Stimulated activated naive CD8-positive, alpha-beta T cell treated with anti-CD3 and anti-CD28 coated beads, Interleukin-15, amount 100 ng/mL, for 72 hours (primary cell): ENCODE measurements at regions not wholly inside any gene's neighbourhood (a gene's known extent, or its start where the extent isn't known, plus 50 kb on each side); places are given as distances from the start of the nearest gene placed in this dataset.

ENCODE experiments used
- ATAC-seq: fragments of 150-1000 bp; cut with Tn5 transposase; 2 replicates; pipeline ENCODE4 v1.10.0; 2021; ENCODE audit warnings: mild to moderate bottlenecking, moderate library complexity
- DNase-seq, 2 donors: peaks; one replicate each; pipeline ENCODE4 v3.0.0; 2021 to 2022
- H3K27ac Mint-ChIP-seq, 2 donors: one replicate each; pipeline ENCODE4 v1.8.0; 2022; ENCODE audit warnings: mild to moderate bottlenecking in 2 of 2, mixed read lengths in 2 of 2, moderate library complexity in 2 of 2
- H3K27me3 Mint-ChIP-seq: one replicate; pipeline ENCODE4 v1.8.0; 2022; ENCODE audit warnings: mixed read lengths
- H3K4me1 Mint-ChIP-seq: one replicate; pipeline ENCODE4 v1.8.0; 2022; ENCODE audit warnings: mild to moderate bottlenecking, mixed read lengths
- H3K4me3 Mint-ChIP-seq, 2 donors: one replicate each; pipeline ENCODE4 v1.8.0; 2022; ENCODE audit warnings: mild to moderate bottlenecking in 2 of 2, mixed read lengths in 2 of 2, moderate library complexity in 1 of 2
- H3K9me3 Mint-ChIP-seq, 2 donors: one replicate each; pipeline ENCODE4 v1.8.0; 2022; ENCODE audit warnings: mixed read lengths in 2 of 2

DNA sequence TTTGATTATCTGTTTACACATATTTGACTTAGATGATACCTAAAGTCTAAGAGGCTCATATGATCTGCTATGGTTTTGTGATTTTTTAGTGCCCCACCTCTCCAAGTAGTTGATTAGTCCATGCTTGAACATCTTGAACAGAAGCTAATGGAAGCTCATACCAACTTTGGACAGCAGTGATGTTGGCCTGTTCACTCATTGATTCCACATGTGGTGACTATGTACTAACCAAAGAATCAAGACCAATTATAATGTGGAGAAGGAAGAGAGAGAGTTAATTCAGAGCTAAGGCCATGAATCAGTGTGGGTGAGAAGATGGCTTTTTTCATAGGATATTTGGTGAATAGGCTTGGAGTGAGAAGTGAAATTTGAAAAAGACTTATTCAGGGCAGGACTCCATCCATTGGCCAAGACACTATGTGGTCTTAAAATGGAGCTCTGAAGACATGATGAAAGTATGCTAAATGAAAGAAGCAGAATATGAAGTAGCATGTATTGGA lies 178.3 kb upstream of the TWIST2 start:
- Mint-ChIP-seq H3K4me3 (no peak overlapping the region), H3K27ac (no peak overlapping the region), H3K27me3 (peaks cover 16% of the 10 kb centered on the region), H3K4me1 (no peaks in the 10 kb centered on the region), H3K9me3 (peaks cover 25 to 38% of the 10 kb centered on the region in 2 donors)
- DNase-seq (no peak), ATAC-seq (no peak)

DNA sequence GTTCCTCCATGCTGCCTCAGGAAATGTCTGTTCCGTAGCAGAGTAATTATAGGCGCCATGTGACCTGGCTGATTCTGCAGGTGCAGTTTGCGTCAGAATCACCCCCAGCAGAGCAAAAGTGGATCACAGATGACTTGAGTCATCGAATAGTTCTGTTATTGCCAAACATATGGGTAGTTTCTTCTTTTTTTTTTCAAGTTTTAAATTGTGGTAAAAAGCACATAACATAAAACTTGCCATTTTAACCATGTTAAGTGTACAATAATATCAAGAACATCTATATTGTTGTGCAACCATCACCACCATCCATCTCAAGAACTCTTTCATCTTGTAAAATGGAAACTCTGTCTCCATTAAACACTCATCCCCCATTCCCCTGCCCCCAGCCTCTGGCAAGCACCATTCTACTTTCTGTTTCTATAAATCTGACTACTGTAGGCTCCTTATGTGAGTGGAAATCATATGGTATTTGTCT lies 177.7 kb upstream of the TWIST2 start:
- Mint-ChIP-seq H3K4me3 (no peak overlapping the region), H3K27ac (no peak overlapping the region), H3K9me3 (peaks cover 25 to 33% of the 10 kb centered on the region in 2 donors), H3K4me1 (no peaks in the 10 kb centered on the region), H3K27me3 (peaks cover 21% of the 10 kb centered on the region)
- peak; percentile 85 for ATAC-seq
- DNase-seq: peak in 1 of 2 donors; percentile 32

DNA sequence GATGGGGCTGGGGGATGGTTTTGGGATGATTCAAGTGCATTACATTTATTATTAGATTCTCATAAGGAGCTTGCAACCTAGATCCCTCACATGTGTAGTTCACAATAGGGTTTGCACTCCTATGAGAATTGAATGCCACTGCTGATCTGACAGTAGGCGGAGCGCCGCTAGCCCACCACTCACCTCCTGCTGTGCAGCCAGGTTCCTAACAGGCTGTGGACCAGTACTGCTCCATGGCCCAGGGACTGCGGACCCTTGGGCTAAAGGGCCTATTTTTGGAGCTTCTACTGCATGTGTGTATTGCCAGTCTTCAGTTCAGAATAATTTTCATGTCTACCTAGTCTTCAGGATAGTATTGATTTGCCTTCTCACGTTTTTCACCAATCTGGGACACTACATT lies 165.3 kb upstream of the TWIST2 start:
- no peak for DNase-seq
- H3K9me3 Mint-ChIP-seq: peaks cover 6 to 16% of the 10 kb centered on the region in 2 donors
- H3K27me3 Mint-ChIP-seq: peaks cover 62% of the 10 kb centered on the region

DNA sequence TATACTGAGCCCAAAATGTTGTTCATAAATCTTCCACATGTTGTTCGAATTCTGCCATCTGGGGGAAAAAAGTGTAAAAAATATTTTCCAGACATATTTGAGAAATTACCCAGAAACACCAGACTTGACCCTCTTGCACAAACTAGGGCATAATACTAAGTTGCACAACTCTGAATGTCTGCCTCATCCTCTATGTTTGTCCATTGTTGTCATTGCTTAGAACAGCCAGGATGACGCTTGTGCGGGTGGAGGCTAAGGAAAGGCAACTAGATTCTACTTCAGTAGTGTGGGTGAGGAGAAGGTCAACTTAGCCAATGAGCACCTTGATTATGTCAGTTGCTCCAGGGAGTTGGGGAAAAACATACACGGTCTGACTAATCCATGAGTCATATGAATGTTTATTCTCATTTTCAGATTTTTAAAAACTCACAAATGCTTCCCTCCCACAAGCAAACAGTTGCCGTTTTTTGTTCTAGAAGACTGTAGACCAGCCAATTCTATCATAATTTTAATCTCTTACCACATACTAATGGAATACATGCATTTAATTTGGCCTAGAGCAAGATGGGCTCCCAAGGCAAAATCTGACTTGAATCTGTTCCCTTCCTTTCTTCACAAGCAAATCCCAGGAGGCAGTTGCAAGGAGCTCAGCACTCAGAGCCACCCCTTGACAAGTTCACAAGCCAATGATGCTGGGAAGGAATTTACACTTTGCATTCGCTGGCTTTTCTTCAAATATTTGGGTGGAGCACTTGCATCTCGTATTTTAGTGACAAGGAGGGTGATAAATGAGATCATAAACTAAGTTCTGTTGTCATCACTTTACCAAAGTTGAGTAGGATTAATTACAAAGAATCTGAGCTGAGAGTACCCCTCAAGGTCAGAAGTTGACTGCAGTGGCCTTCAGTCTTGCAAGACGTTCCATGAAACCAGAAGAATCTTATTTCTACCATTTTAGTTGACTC lies 163.2 kb upstream of the TWIST2 start:
- no peak overlapping the region for H3K4me3 Mint-ChIP-seq
- peak; percentile 78 for ATAC-seq
- H3K4me1 Mint-ChIP-seq: peaks cover 9% of the 10 kb centered on the region
- no peak overlapping the region for H3K27ac Mint-ChIP-seq
- DNase-seq: no peak
- H3K27me3 Mint-ChIP-seq: peaks cover 41% of the 10 kb centered on the region
- peaks cover 0 to 7% of the 10 kb centered on the region in 2 donors for H3K9me3 Mint-ChIP-seq

More for the DNA sequence above, 165.3 kb upstream of the TWIST2 start:
- Mint-ChIP-seq H3K4me1 (peaks cover 9% of the 10 kb centered on the region), H3K27ac (no peak overlapping the region), H3K4me3 (no peak overlapping the region)
- no peak for ATAC-seq

DNA sequence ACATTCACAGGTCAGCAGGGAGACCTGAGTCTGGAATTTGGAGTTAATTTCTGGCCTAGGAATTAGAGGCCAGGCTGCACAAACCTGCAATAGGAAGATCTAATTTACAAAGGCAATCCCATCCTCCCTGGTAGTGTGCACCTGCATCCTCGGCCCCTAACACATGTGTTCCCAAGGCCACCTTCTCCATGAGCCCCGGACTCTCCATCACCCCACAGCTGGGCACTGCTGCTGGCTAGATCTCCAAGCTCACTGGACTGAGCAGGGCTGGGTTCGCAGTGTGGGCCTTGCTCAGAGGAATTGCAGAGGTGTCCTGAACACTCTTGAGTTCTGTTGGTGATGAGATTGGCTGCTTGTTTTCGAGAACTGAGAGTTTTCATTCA lies 162.6 kb upstream of the TWIST2 start:
- Mint-ChIP-seq H3K4me3 (no peak overlapping the region), H3K4me1 (peaks cover 9% of the 10 kb centered on the region), H3K27ac (no peak overlapping the region), H3K27me3 (peaks cover 42% of the 10 kb centered on the region), H3K9me3 (peaks cover 0 to 7% of the 10 kb centered on the region in 2 donors)
- no peak for ATAC-seq
- no peak for DNase-seq

DNA sequence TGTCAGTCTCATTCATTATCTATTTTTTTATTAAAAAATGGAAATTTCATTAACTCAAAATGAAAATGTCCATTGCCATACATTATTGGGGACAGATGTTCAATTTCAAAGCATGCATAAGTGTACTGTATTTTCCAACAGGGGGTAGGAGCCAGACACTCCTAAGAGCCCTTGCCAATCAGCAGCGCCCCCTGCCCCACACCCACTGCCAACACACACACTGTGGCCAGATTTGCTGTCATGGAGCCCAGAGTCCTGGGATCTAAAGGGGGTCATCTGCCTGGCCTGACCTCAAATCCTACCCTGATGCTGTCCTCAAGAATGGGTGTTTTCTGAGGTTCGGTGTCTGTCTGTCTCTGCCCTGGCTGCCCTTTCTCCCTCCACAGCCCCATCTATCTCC lies 162.2 kb upstream of the TWIST2 start:
- Mint-ChIP-seq H3K9me3 (peaks cover 0 to 7% of the 10 kb centered on the region in 2 donors), H3K4me1 (peaks cover 9% of the 10 kb centered on the region), H3K27me3 (peaks cover 43% of the 10 kb centered on the region), H3K27ac (peak overlapping the region in 1 of 2 donors; percentile 77), H3K4me3 (no peak overlapping the region)
- DNase-seq (no peak), ATAC-seq (no peak)

DNA sequence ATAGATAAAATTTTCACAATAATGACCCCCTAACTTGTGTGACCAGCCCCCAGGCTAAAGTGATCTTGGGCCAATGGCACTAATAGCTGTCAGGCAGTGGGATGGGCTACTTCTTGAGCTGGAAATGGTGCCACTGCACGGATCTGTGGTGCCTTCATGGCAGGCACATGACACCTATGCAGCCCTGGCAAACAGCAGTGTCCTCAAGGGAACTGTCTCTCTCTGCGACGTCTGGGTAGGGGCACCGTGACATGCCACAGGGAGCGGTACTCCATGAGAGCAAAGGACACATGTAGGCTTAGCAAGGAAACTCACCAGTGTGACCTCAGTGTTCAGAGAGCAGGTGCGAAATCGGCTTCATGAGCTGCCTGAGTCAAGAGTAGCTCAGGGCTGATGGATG lies 161.7 kb upstream of the TWIST2 start:
- Mint-ChIP-seq H3K27me3 (peaks cover 38% of the 10 kb centered on the region), H3K4me3 (no peak overlapping the region), H3K27ac (no peak overlapping the region), H3K9me3 (peaks cover 0 to 3% of the 10 kb centered on the region in 2 donors), H3K4me1 (peaks cover 9% of the 10 kb centered on the region)
- ATAC-seq (no peak), DNase-seq (no peak)

DNA sequence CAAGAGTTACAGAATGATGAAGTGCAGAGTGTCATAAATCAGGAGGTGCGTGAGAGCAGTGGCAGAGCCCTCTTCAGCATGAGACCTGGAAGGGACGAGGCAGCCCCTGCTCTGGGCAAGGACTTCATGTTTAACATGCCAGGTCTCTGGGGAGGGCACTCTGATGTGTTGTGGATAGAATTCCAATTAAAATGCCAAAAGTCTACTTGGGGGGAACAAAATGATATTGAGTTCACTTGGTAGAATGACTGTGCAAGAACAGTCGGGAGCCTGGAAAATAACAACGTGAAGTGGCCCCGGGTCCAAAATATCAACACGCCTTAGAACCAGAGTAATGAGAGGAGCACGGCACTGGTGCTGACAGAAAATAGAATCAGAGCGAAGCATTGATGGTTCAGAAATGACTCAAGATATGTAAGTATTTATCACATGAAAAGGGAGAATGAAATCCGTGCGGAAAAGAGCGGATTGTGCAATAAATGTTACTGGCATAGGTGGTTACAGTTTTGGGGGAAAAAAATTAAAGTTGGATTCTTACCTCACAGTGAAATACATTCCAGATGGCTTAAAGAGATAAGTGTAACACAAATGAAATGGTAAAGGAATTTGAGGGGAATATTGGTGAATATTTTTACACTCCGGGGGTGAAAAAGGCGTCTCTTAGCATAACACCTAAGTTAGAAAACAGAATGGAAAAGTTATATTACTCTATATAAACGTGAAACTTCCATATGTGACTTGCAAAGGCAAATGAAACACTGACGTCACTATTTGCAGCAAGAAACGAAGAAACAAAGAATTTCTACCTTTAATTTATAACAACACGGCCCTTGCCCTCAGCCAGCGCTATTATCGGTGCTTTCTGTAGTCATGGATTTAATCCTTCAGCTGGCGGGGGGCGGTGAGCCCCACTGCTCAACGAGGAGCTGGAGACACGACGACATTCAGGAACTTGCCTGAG lies 159.4 kb upstream of the TWIST2 start:
- ATAC-seq: no peak
- Mint-ChIP-seq H3K9me3 (no peaks in the 10 kb centered on the region), H3K27ac (peak overlapping the region in 1 of 2 donors; percentile 13), H3K27me3 (peaks cover 25% of the 10 kb centered on the region), H3K4me3 (no peak overlapping the region), H3K4me1 (peaks cover 9% of the 10 kb centered on the region)
- DNase-seq: no peak

DNA sequence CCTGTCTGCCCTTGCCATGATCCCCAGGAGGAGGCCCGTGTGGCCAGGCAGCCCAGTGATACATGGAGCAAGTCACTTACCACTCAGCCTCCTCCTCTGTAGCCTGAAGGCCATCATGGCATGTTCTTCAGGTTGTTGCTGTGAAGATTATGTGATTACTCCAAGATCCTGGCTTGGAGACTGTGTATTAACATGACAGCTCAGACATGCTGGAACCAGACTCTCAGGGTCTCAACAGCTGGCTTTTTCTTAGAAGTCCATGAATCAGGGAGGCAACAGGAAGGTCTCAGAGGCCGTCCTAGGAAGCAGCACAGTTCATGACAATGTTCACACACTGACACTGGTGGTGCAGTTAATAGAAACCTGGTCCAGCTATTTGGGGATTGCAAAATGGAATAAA lies 158.6 kb upstream of the TWIST2 start:
- H3K9me3 Mint-ChIP-seq: no peaks in the 10 kb centered on the region
- no peak for ATAC-seq
- DNase-seq: no peak
- H3K4me1 Mint-ChIP-seq: peaks cover 7% of the 10 kb centered on the region
- peaks cover 20% of the 10 kb centered on the region for H3K27me3 Mint-ChIP-seq
- H3K4me3 Mint-ChIP-seq: no peak overlapping the region
- H3K27ac Mint-ChIP-seq: no peak overlapping the region

DNA sequence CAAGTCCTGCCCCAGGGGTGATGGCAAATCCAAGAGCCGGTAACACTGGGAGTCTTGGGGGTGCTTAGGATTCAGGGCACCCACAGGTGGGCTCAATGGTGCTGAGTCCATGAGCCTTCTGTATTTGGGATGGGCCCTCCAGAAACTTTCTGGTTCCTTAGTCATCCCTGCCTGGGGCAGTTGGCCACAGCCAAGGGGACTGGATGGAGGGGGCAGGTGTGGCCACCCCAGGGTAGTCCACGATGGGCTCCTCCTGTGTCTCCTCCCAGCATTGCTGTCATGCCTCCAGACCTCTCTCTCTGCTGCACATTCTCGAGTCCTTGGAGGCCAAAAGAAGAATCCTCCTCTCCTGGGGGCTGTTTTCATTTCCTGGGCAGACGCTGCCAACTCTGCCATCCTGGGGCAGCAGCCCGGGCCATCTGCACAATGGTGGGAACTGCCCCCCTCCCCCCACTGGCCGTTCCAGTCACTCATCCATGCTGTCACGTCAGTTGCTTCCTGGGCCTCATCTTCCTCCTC lies 158.0 kb upstream of the TWIST2 start:
- DNase-seq: no peak
- Mint-ChIP-seq H3K9me3 (no peaks in the 10 kb centered on the region), H3K4me3 (no peak overlapping the region), H3K27ac (peak overlapping the region in 1 of 2 donors; percentile 81), H3K27me3 (peaks cover 20% of the 10 kb centered on the region), H3K4me1 (peaks cover 1% of the 10 kb centered on the region)
- no peak for ATAC-seq

DNA sequence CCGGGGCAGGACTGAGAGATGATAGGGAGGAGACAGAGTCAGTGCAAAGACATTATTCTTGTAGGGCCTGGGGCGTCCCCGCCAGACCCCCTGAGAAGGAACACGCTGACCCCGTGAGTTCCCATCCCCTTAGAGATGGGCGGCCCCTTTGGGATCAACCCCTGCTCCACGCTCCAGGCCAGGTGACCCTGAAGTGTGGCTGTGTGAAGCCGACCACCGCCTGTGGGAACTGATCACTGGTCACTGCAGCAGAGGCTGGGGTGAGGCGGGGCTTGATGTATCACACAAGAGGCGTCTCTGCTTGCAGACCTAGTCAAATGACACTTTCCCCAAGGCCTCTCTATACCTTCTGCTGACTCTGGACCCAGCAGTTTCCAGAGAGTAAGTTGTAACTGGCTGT lies 157.4 kb upstream of the TWIST2 start:
- Mint-ChIP-seq H3K4me3 (no peak overlapping the region), H3K27me3 (peaks cover 20% of the 10 kb centered on the region), H3K4me1 (no peaks in the 10 kb centered on the region), H3K27ac (no peak overlapping the region), H3K9me3 (no peaks in the 10 kb centered on the region)
- DNase-seq: no peak
- peak; percentile 20 for ATAC-seq

DNA sequence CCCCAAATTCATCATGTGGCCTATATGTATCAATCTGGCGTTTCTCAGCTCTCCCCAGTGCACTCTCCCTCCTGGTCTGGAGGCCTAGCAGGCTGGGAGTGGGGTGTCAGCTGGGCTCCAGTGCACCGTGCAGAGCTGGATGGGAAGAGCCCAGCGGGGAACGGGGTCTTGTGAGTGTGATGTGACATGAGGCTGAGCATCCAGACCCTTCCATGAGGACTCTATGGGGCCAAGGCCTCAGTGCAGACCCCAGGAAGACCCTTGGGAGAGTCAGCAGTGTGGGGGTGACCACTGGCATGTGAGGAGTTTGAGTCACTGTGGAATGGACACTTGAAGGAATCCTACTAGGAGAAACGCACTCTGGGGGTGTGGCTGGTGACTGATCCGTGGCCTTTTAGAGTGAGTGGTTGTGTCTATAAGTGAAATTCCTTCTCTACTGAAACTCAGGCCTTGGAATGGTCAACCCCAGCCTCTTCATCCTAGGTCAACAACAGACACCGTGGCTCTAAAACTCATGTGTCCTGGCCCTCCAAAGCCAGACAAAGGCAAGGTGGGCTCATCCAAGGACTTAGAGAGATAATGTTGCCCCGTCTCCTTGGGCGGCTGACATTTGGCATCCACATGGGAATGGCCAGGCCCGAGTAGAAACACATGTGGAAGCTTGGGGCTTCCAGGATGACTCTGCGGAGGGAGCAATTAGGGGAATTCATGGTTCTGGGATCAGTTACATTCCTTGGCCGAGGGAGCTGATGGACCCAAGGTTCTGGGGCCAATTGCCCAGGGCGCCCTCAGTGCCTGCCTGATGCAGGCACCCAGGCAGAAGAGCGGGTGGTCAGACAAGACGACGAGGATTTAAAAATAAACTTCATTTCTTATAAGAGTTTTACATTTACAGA lies 156.0 kb upstream of the TWIST2 start:
- Mint-ChIP-seq H3K27me3 (peaks cover 12% of the 10 kb centered on the region), H3K4me1 (no peaks in the 10 kb centered on the region), H3K27ac (no peak overlapping the region), H3K9me3 (no peaks in the 10 kb centered on the region), H3K4me3 (no peak overlapping the region)
- ATAC-seq (no peak), DNase-seq (no peak)

DNA sequence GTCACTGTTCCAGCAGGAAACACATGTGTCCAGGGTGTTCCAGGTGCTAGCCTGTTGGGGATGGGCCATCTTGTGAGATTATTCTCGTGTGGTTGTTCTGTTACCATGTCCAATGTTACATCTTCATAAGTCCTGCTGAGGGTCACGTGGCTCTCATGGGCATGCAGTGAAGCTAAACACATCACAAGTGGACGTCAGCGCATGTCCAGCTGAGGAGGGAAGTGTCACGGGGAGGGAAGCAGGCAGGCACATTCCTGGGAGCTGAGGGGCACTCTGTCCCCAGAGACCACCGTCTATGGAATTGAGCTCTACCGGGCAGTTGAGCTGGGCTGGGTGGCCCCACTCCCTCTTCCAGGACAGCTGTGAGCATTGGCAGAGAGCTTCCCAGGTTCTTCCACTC lies 155.3 kb upstream of the TWIST2 start:
- ATAC-seq: no peak
- DNase-seq: no peak
- H3K27ac Mint-ChIP-seq: no peak overlapping the region
- no peak overlapping the region for H3K4me3 Mint-ChIP-seq
- H3K27me3 Mint-ChIP-seq: peaks cover 7% of the 10 kb centered on the region
- H3K4me1 Mint-ChIP-seq: no peaks in the 10 kb centered on the region
- H3K9me3 Mint-ChIP-seq: no peaks in the 10 kb centered on the region

DNA sequence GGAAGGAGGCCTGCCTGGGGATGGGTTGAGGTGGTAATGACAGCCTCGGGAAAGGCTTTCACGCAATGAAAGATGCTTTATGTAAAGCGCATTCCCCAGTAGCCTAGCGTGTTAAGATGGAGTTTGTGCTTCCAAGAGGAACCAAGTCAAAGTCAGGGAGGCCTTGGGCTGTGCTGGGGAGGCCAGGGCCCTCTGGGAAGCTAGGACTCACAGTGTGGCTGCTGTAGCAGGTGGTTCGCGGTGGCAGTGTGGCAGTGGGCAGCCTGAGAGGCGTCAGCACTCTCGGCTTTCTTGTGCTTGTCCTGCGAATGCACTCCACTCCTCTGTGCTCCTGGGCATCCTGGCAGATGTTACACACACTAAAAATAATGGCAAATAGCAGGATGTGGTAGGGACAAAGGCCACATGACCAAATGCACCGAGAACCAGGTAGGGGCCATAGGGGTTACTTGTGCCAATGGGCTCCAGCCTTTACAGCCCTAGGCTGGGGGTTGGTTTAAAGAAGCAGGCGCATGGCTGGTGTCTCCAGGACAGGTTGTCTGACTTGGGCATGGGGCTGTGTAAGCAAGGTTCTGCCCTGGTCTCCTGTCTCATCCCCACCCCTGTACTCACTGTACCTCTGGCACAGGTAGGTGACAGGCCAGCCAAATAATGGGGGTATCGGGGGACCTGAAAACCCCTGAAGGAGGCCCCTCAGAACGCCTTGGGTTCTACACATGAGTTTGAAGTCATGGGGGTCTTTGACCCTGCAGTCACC lies 154.4 kb upstream of the TWIST2 start:
- peaks cover 7% of the 10 kb centered on the region for H3K27me3 Mint-ChIP-seq
- H3K9me3 Mint-ChIP-seq: no peaks in the 10 kb centered on the region
- H3K4me3 Mint-ChIP-seq: no peak overlapping the region
- ATAC-seq: no peak
- H3K27ac Mint-ChIP-seq: peak overlapping the region in 1 of 2 donors; percentile 21
- H3K4me1 Mint-ChIP-seq: no peaks in the 10 kb centered on the region
- DNase-seq: no peak
